NCI-H2107 (cell line): ENCODE measurements at regions not wholly inside any gene's neighbourhood (a gene's known extent, or its start where the extent isn't known, plus 50 kb on each side); places are given as distances from the start of the nearest gene placed in this dataset.
"Not testable (repeated sequence)": the region's sequence is repeated elsewhere in the genome, so short reads cannot be mapped to it uniquely, and the experiment has no call there.

Source experiments
- DNase-seq: peaks from one replicate; lab custom pipeline; 2025; lab: John Stamatoyannopoulos, UW

GRCh38 chr3:152193673-152194267 lies 75.0 kb upstream of the MBNL1 start:
- no peak for DNase-seq

DNA sequence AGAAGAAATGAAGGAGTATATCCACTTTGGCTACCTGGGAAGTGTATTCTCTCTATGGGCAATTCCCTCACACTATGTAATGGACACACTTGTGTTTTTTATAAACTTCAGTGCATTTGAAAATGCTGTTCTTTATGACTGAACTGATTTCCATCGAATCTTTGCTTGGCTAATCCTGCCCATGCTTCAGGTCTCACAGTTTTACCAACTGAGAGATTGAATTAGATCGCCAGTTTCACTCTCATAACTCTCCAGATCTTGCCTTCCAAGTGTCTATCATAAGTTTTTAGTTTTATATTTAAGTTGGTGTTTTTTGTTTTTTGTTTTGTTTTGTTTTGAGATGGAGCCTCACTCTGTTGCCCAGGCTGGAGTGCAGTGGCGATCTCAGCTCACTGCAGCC lies 73.5 kb upstream of the MBNL1 start:
- no peak for DNase-seq

- DNase-seq: no peak
These were observed 71.9 kb upstream of the MBNL1 start for GRCh38 chr3:152196782-152197181.

GRCh38 chr3:152197451-152197850 lies 71.3 kb upstream of the MBNL1 start:
- no peak for DNase-seq

GRCh38 chr3:152197937-152198336 lies 70.8 kb upstream of the MBNL1 start:
- no peak for DNase-seq

- no peak for DNase-seq
These were observed 70.1 kb upstream of the MBNL1 start for GRCh38 chr3:152198665-152199064.

DNA sequence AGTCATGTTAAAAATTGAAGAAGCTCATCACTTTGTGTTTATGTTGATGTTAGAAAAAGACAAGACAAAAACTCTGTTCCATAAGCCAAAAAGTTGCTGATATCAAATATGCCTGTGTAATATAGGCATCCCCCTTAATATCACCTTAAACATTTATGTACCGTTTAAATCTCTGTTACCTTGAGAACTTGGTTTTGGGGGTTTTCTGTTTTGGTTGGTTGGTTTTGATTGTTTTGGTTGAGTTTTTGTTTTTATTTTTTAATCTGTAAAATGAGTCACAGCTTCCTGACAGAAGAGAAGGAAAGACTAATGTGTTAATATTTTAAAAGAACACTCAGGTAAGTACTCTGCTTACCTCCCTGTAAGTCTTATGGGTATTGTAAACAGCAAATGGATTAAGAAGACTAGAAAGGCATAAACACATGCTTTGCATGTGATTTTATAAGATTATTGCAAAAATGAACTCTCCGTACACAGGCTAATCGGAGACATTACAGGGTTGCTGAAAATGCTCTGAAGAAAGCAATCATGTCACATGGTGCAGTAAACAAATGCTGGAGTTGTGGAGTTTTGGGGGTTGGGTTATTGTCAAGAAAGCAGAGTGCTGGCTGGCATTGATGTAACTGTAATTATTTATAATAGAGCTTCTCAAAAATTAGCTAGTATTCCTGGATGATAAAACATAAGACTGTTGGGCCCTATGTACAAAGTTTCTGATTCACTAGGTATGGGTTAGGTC lies 69.5 kb upstream of the MBNL1 start:
- DNase-seq: no peak

GRCh38 chr3:152200476-152201420 lies 68.0 kb upstream of the MBNL1 start:
- DNase-seq: no peak

GRCh38 chr3:152202976-152203626 lies 65.6 kb upstream of the MBNL1 start:
- no peak for DNase-seq

DNA sequence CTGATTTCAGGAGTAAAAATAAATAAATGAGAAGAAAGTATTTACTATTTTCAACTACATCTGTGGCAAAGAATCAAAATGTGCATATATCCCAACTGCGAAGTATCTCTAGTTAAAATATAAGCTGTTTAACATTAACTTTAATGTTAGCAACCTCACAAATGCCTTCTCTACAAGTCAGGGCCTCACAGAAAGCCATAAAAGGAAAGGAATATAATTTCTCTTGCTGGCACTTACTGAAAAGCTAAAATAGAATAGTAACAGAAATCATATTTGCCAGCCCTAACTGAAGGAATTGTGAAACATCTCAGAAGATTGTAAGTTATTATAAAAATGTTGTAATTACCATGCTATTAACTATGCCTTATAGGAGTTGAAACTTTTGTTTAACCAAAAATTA lies 65.1 kb upstream of the MBNL1 start:
- DNase-seq: no peak

DNA sequence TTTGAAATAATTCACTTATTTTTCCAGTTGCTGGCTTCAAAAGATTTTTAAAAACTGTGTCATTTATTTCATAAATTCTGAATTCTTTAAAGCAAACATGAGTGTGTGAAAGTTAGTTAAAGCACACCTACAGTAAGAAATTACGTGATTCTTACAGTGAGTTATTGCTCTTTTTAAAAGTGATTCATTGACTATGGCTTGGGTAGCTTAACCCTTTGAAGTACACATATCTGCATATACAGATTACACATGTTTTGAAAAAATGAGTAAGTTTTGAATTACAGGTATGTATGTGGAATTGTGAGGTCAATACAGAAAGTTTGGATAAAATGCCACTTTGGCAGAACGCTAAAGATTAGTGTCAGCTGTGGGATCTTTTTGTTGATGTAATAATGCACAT lies 64.5 kb upstream of the MBNL1 start:
- no peak for DNase-seq

GRCh38 chr3:152205097-152205593 lies 63.6 kb upstream of the MBNL1 start:
- no peak for DNase-seq

- DNase-seq: no peak
These were observed 62.4 kb upstream of the MBNL1 start for GRCh38 chr3:152206243-152206760.

DNA sequence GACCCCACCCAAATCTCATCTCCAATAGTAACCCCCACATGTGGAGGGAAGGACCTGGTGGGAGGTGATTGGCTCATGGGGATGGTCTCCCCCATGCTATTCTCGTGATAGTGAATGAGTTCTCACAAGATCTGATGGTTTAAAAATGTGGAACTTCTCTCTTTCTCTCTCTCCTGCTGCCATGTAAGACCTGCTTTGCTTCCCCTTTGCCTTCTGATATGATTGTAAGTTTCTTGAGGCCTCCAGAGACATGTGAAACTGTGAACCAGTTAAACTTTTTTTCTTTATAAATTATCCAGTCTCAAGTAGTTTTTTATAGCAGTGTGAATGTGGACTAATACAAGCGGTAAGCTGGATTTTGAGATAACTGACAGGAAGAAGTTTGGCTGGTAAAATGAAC lies 60.3 kb upstream of the MBNL1 start:
- no peak for DNase-seq

DNA sequence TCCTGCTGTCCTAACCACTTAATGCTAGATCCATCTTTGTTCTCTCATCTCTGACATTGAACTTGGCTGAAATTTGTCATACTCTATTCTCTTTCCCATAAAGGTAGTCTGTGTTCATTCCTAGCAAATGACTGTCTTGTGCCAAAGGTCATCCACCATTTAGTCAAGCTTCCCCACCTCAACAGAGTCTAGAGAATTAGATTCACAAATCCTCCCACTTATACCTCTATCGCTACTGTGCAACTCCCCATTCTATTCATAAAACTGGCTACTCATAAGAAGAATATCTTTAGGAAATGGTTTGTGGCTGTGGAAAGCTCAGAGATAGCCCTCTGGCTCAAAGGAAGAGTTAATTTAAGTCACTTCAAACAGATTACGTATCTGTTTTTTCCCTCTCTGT lies 59.7 kb upstream of the MBNL1 start:
- no peak for DNase-seq

DNA sequence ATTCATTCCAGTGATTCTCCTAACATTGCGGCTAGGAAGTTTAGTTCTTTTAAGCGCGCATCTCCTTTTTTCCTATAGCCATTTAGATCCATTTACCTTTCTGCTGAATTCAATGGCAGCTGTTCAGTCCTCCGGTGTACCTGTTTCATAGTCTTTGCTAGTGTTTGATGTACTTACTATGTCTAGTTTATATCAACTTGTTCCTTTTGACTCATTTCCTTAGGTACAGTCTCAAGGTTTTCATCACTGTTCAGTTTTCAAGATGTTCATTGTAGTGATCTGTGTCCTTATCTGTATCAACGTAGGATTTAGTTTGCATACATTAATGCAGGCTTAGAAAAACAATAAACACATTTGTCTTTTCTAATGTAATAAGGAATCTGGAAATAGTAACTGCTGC lies 59.0 kb upstream of the MBNL1 start:
- DNase-seq: no peak

DNA sequence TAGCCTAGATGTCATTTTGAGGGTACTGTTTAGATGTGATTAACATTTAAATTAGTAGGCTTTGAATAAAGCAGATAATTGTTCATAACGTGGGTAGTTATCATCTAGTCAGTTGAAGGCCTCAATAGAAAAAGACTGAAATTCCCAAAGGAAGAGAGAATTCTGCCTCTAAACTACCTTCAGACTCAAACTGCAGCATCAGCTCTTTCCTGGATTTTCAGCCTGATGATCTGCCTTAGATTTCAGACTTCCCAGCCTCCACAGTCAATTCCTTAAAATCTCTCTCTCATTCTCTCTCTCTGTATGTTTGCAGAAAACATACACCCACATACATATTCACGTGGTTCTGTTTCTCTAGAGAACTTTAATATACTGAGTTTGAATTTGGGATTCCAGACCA lies 58.0 kb upstream of the MBNL1 start:
- no peak for DNase-seq

DNA sequence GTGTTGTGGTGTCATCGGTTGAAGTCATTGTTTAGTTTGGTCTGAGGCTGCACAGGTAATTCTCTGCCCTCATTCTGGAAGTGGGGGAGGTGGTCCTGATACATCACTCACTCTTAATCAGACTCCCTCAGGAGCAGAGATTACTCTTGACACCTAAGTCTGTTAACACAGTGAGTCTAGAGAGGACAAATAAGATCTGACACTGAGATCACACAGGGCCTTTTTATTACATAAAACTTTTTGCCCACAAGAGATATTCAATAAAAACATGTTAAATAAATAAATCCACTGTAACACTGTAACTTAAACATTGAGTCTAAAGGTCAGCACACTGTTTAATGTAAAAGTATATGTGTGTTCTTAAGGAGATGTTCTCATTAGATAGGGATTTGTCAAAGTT lies 57.1 kb upstream of the MBNL1 start:
- DNase-seq: no peak

- DNase-seq: no peak
These were observed 55.5 kb upstream of the MBNL1 start for GRCh38 chr3:152213203-152213602.

GRCh38 chr3:152213938-152214337 lies 54.8 kb upstream of the MBNL1 start:
- DNase-seq: no peak

GRCh38 chr3:152216960-152217865 lies 51.5 kb upstream of the MBNL1 start:
- DNase-seq: not testable (repeated sequence)
